K562 (cell line): ENCODE measurements at regions not wholly inside any gene's neighbourhood (a gene's known extent, or its start where the extent isn't known, plus 50 kb on each side); places are given as distances from the start of the nearest gene placed in this dataset.

ENCODE experiments used
- ATAC-seq: fragments of 200-7000 bp; cut with Tn5 transposase; 3 replicates; pipeline ENCODE4 v1.9.1; 2020; ENCODE audit warnings: moderate library complexity
- BruUV-seq: library from RNA; stranded (reverse); fragments of 400-500 nt; replicated peaks from 2 replicates; lab custom pipeline; 2021; lab: Mats Ljungman, UMichigan
- CTCF ChIA-PET: fragments of 300-600 bp; formaldehyde crosslinking; extraction: SDS; loops from one replicate; lab custom pipeline; 2021; ENCODE audit warnings: low intra/inter-chr PET ratio; lab: Yijun Ruan, JAX
- POLR2A ChIA-PET: fragments of 300-600, 350-650 bp; sonication (Branson Sonifier 250); formaldehyde crosslinking; extraction: SDS; loops from one replicate; lab custom pipeline; 2021; ENCODE audit warnings: antibody characterized with exemption, inconsistent platforms; lab: Yijun Ruan, JAX
- DNase-seq, 4 experiments: peaks; one replicate each; pipeline versions ENCODE4 v3.0.0 to v3.0.0-alpha.2; 2011 to 2018; ENCODE audit warnings: low spot score in 3 of 4, mixed read lengths in 3 of 4; ENCODE audit errors: extremely low read depth in 1 of 4
- FAIRE-seq: peaks from 2 replicates; lab custom pipeline; 2011; peaks lifted over from hg19 to GRCh38; lab: Jason Lieb, UNC
- H2AFZ ChIP-seq: 2 replicates; pipeline ENCODE4 v1.6.0; 2011; ENCODE audit warnings: low read depth, low read length, control low read depth, inconsistent platforms
- H3K27ac ChIP-seq: fragments of 200-600 bp; 3 replicates; pipeline ENCODE4 v1.8.0; 2011; ENCODE audit warnings: low read depth, mild to moderate bottlenecking, control low read depth, inconsistent platforms, low read length, moderate library complexity, mixed read lengths; ENCODE audit errors: extremely low read depth
- H3K27me3 ChIP-seq, 2 experiments: fragments of 300-600 bp in 1 of 2; 2 replicates in 1 of 2; 3 replicates in 1 of 2; pipeline versions ENCODE4 v1.6.0 to v1.8.0; 2011; ENCODE audit warnings: inconsistent platforms in 2 of 2, low read length in 2 of 2, mild to moderate bottlenecking in 1 of 2, mixed read lengths in 1 of 2, moderate library complexity in 1 of 2; ENCODE audit not compliant: control insufficient read depth in 2 of 2, insufficient read depth in 2 of 2
- H3K36me3 ChIP-seq: fragments of 300-600 bp; 3 replicates; pipeline ENCODE4 v1.8.0; 2011; ENCODE audit warnings: mild to moderate bottlenecking, low read length, inconsistent platforms; ENCODE audit not compliant: control insufficient read depth, insufficient read depth
- H3K4me1 ChIP-seq, 2 experiments: fragments of 200-600 bp in 1 of 2; replicated peaks in 1 of 2; 2 replicates in 1 of 2; 3 replicates in 1 of 2; pipeline versions ENCODE4 v1.5.1 to v1.8.0; 2011; ENCODE audit warnings: inconsistent platforms in 2 of 2, low read length in 2 of 2, mild to moderate bottlenecking in 1 of 2, mixed read lengths in 1 of 2, moderate library complexity in 1 of 2; ENCODE audit not compliant: control insufficient read depth in 2 of 2, insufficient read depth in 2 of 2
- H3K4me2 ChIP-seq: 2 replicates; pipeline ENCODE4 v1.6.1; 2011; ENCODE audit warnings: low read length, control low read depth, inconsistent platforms, mixed read lengths; ENCODE audit not compliant: insufficient read depth
- H3K4me3 ChIP-seq: fragments of 200-600 bp; sonication (generic), shearing (Covaris generic); 2 replicates; pipeline ENCODE4 v1.5.1; 2016; ENCODE audit warnings: control low read depth, inconsistent platforms
- H3K79me2 ChIP-seq: fragments of 200-600 bp; 3 replicates; pipeline ENCODE4 v1.8.0; 2011; ENCODE audit warnings: low read length, inconsistent platforms; ENCODE audit not compliant: control insufficient read depth, insufficient read depth
- H3K9ac ChIP-seq, 2 experiments: 2 replicates each; pipeline versions ENCODE4 v1.6.0 to v1.6.1; 2011; ENCODE audit warnings: low read depth in 2 of 2, low read length in 2 of 2, control low read depth in 1 of 2, inconsistent platforms in 1 of 2, mild to moderate bottlenecking in 1 of 2, mixed read lengths in 1 of 2; ENCODE audit not compliant: insufficient read depth in 1 of 2
- H3K9me1 ChIP-seq: one replicate; pipeline ENCODE4 v1.6.0; 2011; ENCODE audit warnings: inconsistent platforms, mild to moderate bottlenecking, low read length, moderate library complexity; ENCODE audit not compliant: control insufficient read depth, insufficient read depth
- H3K9me3 ChIP-seq: replicated peaks from 2 replicates; pipeline ENCODE4 v1.5.1; 2011; ENCODE audit warnings: low read depth, low read length, inconsistent platforms; ENCODE audit not compliant: control insufficient read depth, insufficient read depth
- H4K20me1 ChIP-seq: replicated peaks from 2 replicates; pipeline ENCODE4 v1.6.1; 2011; ENCODE audit warnings: low read length, inconsistent platforms, mixed read lengths; ENCODE audit not compliant: control insufficient read depth, insufficient read depth
- BDP1 ChIP-seq: IDR thresholded peaks from 3 replicates; pipeline ENCODE4 v1.6.1; 2011; ENCODE audit not compliant: insufficient read length, insufficient read depth
- EP300 ChIP-seq: IDR thresholded peaks from 2 replicates; pipeline ENCODE4 v1.6.1; 2012; ENCODE audit warnings: low read length, improper control_type of control experiment
- HOMEZ ChIP-seq: fragments of 250-450 bp; sonication (Bioruptor Pico); IDR thresholded peaks from 2 replicates; pipeline ENCODE4 v1.4.0; 2020; ENCODE audit warnings: mild to moderate bottlenecking, moderate library complexity
- MIER1 ChIP-seq: fragments of 450-650 bp; IDR thresholded peaks from 2 replicates; pipeline ENCODE4 v1.6.1; 2016; ENCODE audit warnings: antibody characterized with exemption, mild to moderate bottlenecking, low read depth
- WGBS: fragments of 100-300 bp; shearing (Covaris generic); methylation state at CpG from one replicate; pipeline ENCODE4 v1.1.6; 2016; ENCODE audit warnings: low coverage, mixed read lengths; ENCODE audit not compliant: insufficient coverage; ENCODE audit errors: missing lambda C conversion rate; 5-methylcytosine and 5-hydroxymethylcytosine counted together
- in situ Hi-C: fragments of 300-500 bp; cut with MboI; formaldehyde crosslinking; loops from 4 replicates; pipeline ENCODE4 v1.15.0; 2018; ENCODE audit warnings: inconsistent platforms, mixed read lengths
- intact Hi-C: fragments of 100-400 bp; cut with micrococcal nuclease; formaldehyde crosslinking; loops from 2 replicates; pipeline ENCODE4 v1.14.2; 2022
- TF ChIP-seq, protein P1 (sequence below): fragments of 450-650 bp; IDR thresholded peaks from 2 replicates; pipeline ENCODE4 v1.6.1; 2016; ENCODE audit warnings: antibody characterized with exemption
- TF ChIP-seq, protein P2 (sequence below): fragments of 450-650 bp; IDR thresholded peaks from 2 replicates; pipeline ENCODE4 v1.6.1; 2016; ENCODE audit warnings: low read depth

DNA sequence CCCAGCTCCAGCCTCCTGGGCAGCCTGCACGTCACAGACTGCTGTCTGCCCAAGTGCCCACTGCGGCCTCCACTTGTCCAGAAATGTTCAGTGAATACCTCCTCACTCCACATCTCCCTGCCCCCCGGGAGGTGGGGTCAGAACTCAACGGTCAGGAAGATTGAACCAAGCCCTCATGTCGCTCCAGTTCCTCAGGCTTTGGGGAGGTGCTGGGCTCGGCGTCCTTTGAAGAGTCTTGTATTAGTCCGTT is 82.4 kb upstream of the LRPAP1 start:
- ATAC-seq (no peak), FAIRE-seq (no peak)
- H3K4me3 ChIP-seq = no peak overlapping the region
- no peak overlapping the region for H3K27ac ChIP-seq
- H3K36me3 ChIP-seq = no peaks in the 10 kb centered on the region
- ChIA-PET CTCF (no interaction called here), POLR2A (no interaction called here)
- BruUV-seq = no TSS peak
- H4K20me1 ChIP-seq = no peaks in the 10 kb centered on the region
- no peaks in the 10 kb centered on the region for H3K9me1 ChIP-seq
- in situ Hi-C loops (no loop called here), intact Hi-C loops (no loop called here)
- H3K9me3 ChIP-seq = peaks cover 6% of the 10 kb centered on the region
- no peaks in the 10 kb centered on the region for H3K4me1 ChIP-seq
- no peak overlapping the region for H3K9ac ChIP-seq
- H2AFZ ChIP-seq = no peak overlapping the region
- TF ChIP-seq, protein P1, sequence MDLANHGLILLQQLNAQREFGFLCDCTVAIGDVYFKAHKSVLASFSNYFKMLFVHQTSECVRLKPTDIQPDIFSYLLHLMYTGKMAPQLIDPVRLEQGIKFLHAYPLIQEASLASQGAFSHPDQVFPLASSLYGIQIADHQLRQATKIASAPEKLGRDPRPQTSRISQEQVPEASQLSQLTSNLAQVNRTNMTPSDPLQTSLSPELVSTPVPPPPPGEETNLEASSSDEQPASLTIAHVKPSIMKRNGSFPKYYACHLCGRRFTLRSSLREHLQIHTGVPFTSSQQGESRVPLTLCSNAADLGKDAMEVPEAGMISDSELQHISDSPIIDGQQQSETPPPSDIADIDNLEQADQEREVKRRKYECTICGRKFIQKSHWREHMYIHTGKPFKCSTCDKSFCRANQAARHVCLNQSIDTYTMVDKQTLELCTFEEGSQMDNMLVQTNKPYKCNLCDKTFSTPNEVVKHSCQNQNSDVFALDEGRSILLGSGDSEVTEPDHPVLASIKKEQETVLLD = no peak
- TF ChIP-seq MIER1 (no peak), HOMEZ (no peak), BDP1 (no peak), EP300 (no peak)
- TF ChIP-seq, protein P2, sequence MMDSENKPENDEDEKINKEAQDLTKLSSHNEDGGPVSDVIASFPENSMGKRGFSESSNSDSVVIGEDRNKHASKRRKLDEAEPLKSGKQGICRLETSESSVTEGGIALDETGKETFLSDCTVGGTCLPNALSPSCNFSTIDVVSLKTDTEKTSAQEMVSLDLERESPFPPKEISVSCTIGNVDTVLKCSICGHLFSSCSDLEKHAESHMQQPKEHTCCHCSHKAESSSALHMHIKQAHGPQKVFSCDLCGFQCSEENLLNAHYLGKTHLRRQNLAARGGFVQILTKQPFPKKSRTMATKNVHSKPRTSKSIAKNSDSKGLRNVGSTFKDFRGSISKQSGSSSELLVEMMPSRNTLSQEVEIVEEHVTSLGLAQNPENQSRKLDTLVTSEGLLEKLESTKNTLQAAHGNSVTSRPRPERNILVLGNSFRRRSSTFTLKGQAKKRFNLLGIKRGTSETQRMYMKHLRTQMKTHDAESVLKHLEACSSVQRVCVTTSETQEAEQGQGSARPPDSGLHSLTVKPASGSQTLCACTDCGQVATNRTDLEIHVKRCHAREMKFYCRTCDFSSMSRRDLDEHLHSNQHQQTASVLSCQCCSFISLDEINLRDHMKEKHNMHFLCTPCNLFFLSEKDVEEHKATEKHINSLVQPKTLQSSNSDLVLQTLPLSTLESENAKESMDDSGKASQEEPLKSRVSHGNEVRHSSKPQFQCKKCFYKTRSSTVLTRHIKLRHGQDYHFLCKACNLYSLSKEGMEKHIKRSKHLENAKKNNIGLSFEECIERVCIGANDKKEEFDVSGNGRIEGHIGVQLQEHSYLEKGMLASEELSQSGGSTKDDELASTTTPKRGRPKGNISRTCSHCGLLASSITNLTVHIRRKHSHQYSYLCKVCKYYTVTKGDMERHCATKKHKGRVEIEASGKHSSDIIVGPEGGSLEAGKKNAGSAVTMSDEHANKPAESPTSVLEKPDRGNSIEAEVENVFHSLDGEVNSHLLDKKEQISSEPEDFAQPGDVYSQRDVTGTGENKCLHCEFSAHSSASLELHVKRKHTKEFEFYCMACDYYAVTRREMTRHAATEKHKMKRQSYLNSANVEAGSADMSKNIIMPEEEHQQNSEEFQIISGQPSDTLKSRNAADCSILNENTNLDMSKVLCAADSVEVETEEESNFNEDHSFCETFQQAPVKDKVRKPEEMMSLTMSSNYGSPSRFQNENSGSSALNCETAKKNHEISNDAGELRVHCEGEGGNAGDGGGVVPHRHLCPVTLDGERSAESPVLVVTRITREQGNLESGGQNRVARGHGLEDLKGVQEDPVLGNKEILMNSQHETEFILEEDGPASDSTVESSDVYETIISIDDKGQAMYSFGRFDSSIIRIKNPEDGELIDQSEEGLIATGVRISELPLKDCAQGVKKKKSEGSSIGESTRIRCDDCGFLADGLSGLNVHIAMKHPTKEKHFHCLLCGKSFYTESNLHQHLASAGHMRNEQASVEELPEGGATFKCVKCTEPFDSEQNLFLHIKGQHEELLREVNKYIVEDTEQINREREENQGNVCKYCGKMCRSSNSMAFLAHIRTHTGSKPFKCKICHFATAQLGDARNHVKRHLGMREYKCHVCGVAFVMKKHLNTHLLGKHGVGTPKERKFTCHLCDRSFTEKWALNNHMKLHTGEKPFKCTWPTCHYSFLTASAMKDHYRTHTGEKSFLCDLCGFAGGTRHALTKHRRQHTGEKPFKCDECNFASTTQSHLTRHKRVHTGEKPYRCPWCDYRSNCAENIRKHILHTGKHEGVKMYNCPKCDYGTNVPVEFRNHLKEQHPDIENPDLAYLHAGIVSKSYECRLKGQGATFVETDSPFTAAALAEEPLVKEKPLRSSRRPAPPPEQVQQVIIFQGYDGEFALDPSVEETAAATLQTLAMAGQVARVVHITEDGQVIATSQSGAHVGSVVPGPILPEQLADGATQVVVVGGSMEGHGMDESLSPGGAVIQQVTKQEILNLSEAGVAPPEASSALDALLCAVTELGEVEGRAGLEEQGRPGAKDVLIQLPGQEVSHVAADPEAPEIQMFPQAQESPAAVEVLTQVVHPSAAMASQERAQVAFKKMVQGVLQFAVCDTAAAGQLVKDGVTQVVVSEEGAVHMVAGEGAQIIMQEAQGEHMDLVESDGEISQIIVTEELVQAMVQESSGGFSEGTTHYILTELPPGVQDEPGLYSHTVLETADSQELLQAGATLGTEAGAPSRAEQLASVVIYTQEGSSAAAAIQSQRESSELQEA = no peak
- TF ChIP-seq, all 486 proteins: peak for 0
- Histone ChIP-seq H3K79me2 (no peaks in the 10 kb centered on the region), H3K27me3 (peaks cover 0 to 18% of the 10 kb centered on the region in 2 experiments; a peak in 1 of 5 replicates), H3K4me2 (no peak overlapping the region)
- DNase-seq = no peak
- WGBS = 0% methylated on average over 7 of the region's 8 CpGs
